ENCODE measurements at regions not wholly inside any gene's neighbourhood (a gene's known extent, or its start where the extent isn't known, plus 50 kb on each side); places are given as distances from the start of the nearest gene placed in this dataset.

DNA sequence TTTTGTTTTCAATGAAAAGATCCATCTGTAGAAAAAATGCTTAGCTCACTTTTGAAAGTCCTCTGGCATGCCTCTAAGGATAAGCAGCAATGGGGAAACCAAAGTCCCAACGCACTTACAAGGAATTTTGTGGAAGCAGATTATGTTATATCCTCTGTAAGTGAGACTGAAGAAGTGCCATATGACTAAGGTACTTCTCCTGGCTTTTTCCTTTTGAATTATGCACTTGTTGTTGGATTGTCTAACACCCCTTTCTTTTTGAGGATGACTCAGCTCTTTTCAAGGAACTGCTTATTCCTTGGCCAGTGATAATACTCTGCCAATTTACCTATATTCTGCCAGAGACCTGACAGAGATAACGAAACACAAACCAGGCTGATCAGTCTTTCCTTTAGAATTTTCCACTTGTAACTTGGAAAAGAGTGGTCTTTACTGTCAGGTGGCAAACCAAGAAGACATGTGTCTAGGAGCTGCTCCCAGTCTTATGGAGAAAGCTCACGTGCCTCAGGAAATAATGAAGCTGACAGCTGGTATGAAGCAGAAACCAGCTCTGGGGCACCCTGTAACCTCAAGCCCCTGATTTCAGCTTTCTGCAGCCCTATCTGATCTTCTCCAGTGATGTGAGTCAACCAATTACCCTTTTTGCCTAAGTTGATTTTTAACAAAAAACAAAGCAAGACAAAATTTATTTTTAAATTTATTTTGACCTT, 290.8 kb upstream of the FBXL7 start:
- no peak for TF ChIP-seq CTCF (conservative IDR thresholded peaks at IDR 0.05; ENCODE audit: low read depth, low read length)
- TF ChIP-seq EZH2 (IDR thresholded peaks at IDR 0.05; ENCODE audit: borderline replicate concordance, low read depth, low read length, poor library complexity, severe bottlenecking), result no peak
